ENCODE measurements at regions not wholly inside any gene's neighbourhood (a gene's known extent, or its start where the extent isn't known, plus 50 kb on each side); places are given as distances from the start of the nearest gene placed in this dataset.

- no peak for DNase-seq (ENCODE audit: low spot score in 2 of 2)
- Histone ChIP-seq H3K4me1 (no peaks in the 10 kb centered on the region), H3K27ac (no peak overlapping the region), H3K9me3 (peaks cover 0 to 4% of the 10 kb centered on the region in 2 donors), H3K27me3 (no peaks in the 10 kb centered on the region), H3K36me3 (no peaks in the 10 kb centered on the region), H3K4me3 (no peak overlapping the region)
- intact Hi-C loops (cut with DNase I; ENCODE audit: low total_unique reads), result no loop called here
- TF ChIP-seq POLR2A (IDR thresholded peaks at IDR 0.05) (no peak), POLR2AphosphoS5 (IDR thresholded peaks at IDR 0.05) (no peak), CTCF (IDR thresholded peaks at IDR 0.05) (no peak)
Observed at GRCh38 chr4:189443341-189443740, 497.3 kb upstream of the FRG1 start.

- H3K4me1 ChIP-seq, result no peaks in the 10 kb centered on the region
- intact Hi-C loops (cut with DNase I; ENCODE audit: low total_unique reads), result no loop called here
- no peaks in the 10 kb centered on the region for H3K36me3 ChIP-seq
- no peak overlapping the region for H3K4me3 ChIP-seq
- peaks cover 0 to 13% of the 10 kb centered on the region in 2 donors for H3K9me3 ChIP-seq
- no peak for DNase-seq (ENCODE audit: low spot score in 2 of 2)
- no peak for TF ChIP-seq POLR2AphosphoS5 (IDR thresholded peaks at IDR 0.05)
- TF ChIP-seq CTCF (IDR thresholded peaks at IDR 0.05), result no peak
- H3K27me3 ChIP-seq, result no peaks in the 10 kb centered on the region
- no peak overlapping the region for H3K27ac ChIP-seq
Observed at GRCh38 chr4:189445613-189446012, 495.1 kb upstream of the FRG1 start.

- no peak for DNase-seq (ENCODE audit: low spot score in 2 of 2)
- intact Hi-C loops (cut with DNase I; ENCODE audit: low total_unique reads), result no loop called here
- Histone ChIP-seq H3K4me3 (no peak overlapping the region), H3K27ac (no peak overlapping the region), H3K36me3 (no peaks in the 10 kb centered on the region), H3K9me3 (peaks cover 6 to 12% of the 10 kb centered on the region in 2 donors), H3K4me1 (no peaks in the 10 kb centered on the region), H3K27me3 (no peaks in the 10 kb centered on the region)
- TF ChIP-seq POLR2AphosphoS5 (IDR thresholded peaks at IDR 0.05), result no peak
- no peak for TF ChIP-seq CTCF (IDR thresholded peaks at IDR 0.05)
- no peak for TF ChIP-seq POLR2A (IDR thresholded peaks at IDR 0.05)
Observed at GRCh38 chr4:189463734-189464133, 476.9 kb upstream of the FRG1 start.

- no peak for DNase-seq (ENCODE audit: low spot score in 2 of 2)
- no peaks in the 10 kb centered on the region for H3K36me3 ChIP-seq
- intact Hi-C loops (cut with DNase I; ENCODE audit: low total_unique reads), result no loop called here
- TF ChIP-seq POLR2AphosphoS5 (IDR thresholded peaks at IDR 0.05), result no peak
- no peak for TF ChIP-seq POLR2A (IDR thresholded peaks at IDR 0.05)
- no peak for TF ChIP-seq CTCF (IDR thresholded peaks at IDR 0.05)
- no peaks in the 10 kb centered on the region for H3K27me3 ChIP-seq
- no peak overlapping the region for H3K27ac ChIP-seq
- H3K4me3 ChIP-seq, result no peak overlapping the region
- no peaks in the 10 kb centered on the region for H3K4me1 ChIP-seq
- H3K9me3 ChIP-seq, result no peaks in the 10 kb centered on the region
Observed at GRCh38 chr4:189494407-189494806, 446.3 kb upstream of the FRG1 start.

GRCh38 chr4:189497516-189497915 is 443.2 kb upstream of the FRG1 start:
- Histone ChIP-seq H3K4me3 (no peak overlapping the region), H3K36me3 (no peaks in the 10 kb centered on the region), H3K9me3 (no peaks in the 10 kb centered on the region), H3K27me3 (no peaks in the 10 kb centered on the region), H3K27ac (no peak overlapping the region), H3K4me1 (no peaks in the 10 kb centered on the region)
- TF ChIP-seq POLR2A (IDR thresholded peaks at IDR 0.05) (no peak), CTCF (IDR thresholded peaks at IDR 0.05) (no peak), POLR2AphosphoS5 (IDR thresholded peaks at IDR 0.05) (no peak)
- no peak for DNase-seq (ENCODE audit: low spot score in 2 of 2)
- intact Hi-C loops (cut with DNase I; ENCODE audit: low total_unique reads), result no loop called here
